Chondrocyte (in vitro differentiated cells): ENCODE measurements at regions not wholly inside any gene's neighbourhood (a gene's known extent, or its start where the extent isn't known, plus 50 kb on each side); places are given as distances from the start of the nearest gene placed in this dataset.

Experiments
- DNase-seq: peaks from one replicate; pipeline ENCODE4 v3.0.0; 2021; ENCODE audit warnings: mixed read lengths, low spot score
- H3K27ac Mint-ChIP-seq: one replicate; pipeline ENCODE4 v1.8.0; 2021; ENCODE audit warnings: mild to moderate bottlenecking, moderate library complexity, mixed read lengths; ENCODE audit not compliant: unreplicated experiment
- H3K27me3 Mint-ChIP-seq: 2 replicates; pipeline ENCODE4 v1.8.0; 2021; ENCODE audit warnings: low read depth, mixed read lengths
- H3K36me3 Mint-ChIP-seq: 2 replicates; pipeline ENCODE4 v1.8.0; 2021; ENCODE audit warnings: low read depth, mixed read lengths
- H3K4me1 Mint-ChIP-seq: 2 replicates; pipeline ENCODE4 v1.8.0; 2021; ENCODE audit warnings: low read depth, mild to moderate bottlenecking, mixed read lengths
- H3K4me3 Mint-ChIP-seq: one replicate; pipeline ENCODE4 v1.8.0; 2021; ENCODE audit warnings: mild to moderate bottlenecking, moderate library complexity, mixed read lengths; ENCODE audit not compliant: unreplicated experiment
- H3K9me3 Mint-ChIP-seq: 2 replicates; pipeline ENCODE4 v1.8.0; 2021; ENCODE audit warnings: low read depth, mixed read lengths
- TF ChIP-seq, protein P1 (sequence below): fragments of 200-600 bp; sonication (generic); IDR thresholded peaks from 2 replicates; pipeline ENCODE4 v1.5.0; 2021; ENCODE audit warnings: antibody characterized with exemption, mild to moderate bottlenecking, moderate library complexity

- H3K27me3 Mint-ChIP-seq: peaks cover 2% of the 10 kb centered on the region
- peaks cover 12% of the 10 kb centered on the region for H3K4me1 Mint-ChIP-seq
- no peaks in the 10 kb centered on the region for H3K9me3 Mint-ChIP-seq
- H3K4me3 Mint-ChIP-seq: no peak overlapping the region
- no peaks in the 10 kb centered on the region for H3K36me3 Mint-ChIP-seq
- no peak overlapping the region for H3K27ac Mint-ChIP-seq
- no peak for DNase-seq
- TF ChIP-seq, protein P1, sequence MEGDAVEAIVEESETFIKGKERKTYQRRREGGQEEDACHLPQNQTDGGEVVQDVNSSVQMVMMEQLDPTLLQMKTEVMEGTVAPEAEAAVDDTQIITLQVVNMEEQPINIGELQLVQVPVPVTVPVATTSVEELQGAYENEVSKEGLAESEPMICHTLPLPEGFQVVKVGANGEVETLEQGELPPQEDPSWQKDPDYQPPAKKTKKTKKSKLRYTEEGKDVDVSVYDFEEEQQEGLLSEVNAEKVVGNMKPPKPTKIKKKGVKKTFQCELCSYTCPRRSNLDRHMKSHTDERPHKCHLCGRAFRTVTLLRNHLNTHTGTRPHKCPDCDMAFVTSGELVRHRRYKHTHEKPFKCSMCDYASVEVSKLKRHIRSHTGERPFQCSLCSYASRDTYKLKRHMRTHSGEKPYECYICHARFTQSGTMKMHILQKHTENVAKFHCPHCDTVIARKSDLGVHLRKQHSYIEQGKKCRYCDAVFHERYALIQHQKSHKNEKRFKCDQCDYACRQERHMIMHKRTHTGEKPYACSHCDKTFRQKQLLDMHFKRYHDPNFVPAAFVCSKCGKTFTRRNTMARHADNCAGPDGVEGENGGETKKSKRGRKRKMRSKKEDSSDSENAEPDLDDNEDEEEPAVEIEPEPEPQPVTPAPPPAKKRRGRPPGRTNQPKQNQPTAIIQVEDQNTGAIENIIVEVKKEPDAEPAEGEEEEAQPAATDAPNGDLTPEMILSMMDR: no peak
These were observed 322.4 kb downstream of the BCL11B start for GRCh38 chr14:98949481-98950135.

DNA sequence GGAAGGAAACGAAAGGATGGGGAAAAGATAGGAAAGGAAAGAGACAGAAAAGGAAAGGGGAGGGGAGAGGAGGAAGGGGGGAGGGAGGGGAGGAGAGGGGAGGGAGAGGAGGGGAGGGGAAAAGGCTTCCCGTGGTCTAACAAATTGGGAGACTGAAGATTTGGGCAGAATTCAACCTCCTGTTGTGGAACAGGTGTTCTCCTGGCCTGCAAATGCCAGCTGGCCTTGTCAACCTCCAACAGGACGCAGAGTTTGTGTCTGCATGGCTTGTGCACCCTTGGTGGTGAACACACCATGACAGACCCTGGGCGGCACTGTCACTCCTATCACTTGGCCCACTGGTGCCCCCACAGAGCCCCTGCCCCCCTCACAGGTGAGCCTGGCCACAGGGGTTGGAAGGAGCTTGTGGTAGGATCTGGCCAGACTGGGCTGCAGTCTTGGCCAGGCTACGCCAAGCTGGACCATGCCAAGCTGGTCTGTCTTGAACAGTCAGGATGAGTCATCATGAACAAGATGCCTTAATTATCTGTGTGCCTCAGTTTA is 321.6 kb downstream of the BCL11B start:
- H3K9me3 Mint-ChIP-seq: no peaks in the 10 kb centered on the region
- H3K27me3 Mint-ChIP-seq: no peaks in the 10 kb centered on the region
- no peak overlapping the region for H3K27ac Mint-ChIP-seq
- no peak for DNase-seq
- no peaks in the 10 kb centered on the region for H3K36me3 Mint-ChIP-seq
- TF ChIP-seq, protein P1: no peak
- H3K4me1 Mint-ChIP-seq: peaks cover 12% of the 10 kb centered on the region
- no peak overlapping the region for H3K4me3 Mint-ChIP-seq

GRCh38 chr14:98951031-98951430 is 321.0 kb downstream of the BCL11B start:
- Mint-ChIP-seq H3K27me3 (peaks cover 4% of the 10 kb centered on the region), H3K9me3 (no peaks in the 10 kb centered on the region), H3K36me3 (peaks cover 2% of the 10 kb centered on the region), H3K4me1 (peaks cover 12% of the 10 kb centered on the region), H3K4me3 (no peak overlapping the region), H3K27ac (no peak overlapping the region)
- TF ChIP-seq, protein P1: no peak
- DNase-seq: no peak

DNA sequence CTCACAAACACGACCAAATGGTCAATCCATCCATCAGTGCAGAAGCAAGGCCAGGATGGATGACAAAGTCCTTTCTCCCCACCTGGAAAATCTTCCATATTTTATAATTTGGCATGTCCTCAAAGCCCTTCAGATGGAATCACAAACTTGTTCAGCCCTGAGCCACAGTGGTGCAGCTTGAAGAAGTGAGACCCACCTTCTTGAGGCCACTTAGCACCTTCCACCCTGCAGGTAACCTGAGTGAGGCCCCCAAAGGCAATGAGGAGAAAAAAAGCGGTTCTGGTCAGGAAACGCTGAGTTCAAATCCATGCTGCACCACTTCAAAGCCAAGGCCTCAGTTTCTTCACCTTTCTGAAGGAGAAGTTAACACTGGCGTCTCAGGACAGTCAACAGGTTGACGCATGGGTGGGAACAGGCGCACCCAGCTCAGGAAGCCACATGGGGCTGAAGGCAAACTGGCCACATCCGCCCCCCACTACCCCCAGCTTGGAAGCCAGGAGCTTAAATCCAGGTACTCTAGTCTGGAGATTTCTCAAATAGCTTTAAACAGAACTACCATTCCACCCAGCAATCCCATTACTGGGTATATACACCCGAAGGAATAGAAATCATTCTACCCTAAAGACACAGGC is 320.4 kb downstream of the BCL11B start:
- TF ChIP-seq, protein P1: no peak
- Mint-ChIP-seq H3K27me3 (peaks cover 5% of the 10 kb centered on the region), H3K36me3 (peaks cover 2% of the 10 kb centered on the region), H3K27ac (no peak overlapping the region), H3K4me1 (peaks cover 12% of the 10 kb centered on the region), H3K4me3 (no peak overlapping the region), H3K9me3 (no peaks in the 10 kb centered on the region)
- no peak for DNase-seq

DNA sequence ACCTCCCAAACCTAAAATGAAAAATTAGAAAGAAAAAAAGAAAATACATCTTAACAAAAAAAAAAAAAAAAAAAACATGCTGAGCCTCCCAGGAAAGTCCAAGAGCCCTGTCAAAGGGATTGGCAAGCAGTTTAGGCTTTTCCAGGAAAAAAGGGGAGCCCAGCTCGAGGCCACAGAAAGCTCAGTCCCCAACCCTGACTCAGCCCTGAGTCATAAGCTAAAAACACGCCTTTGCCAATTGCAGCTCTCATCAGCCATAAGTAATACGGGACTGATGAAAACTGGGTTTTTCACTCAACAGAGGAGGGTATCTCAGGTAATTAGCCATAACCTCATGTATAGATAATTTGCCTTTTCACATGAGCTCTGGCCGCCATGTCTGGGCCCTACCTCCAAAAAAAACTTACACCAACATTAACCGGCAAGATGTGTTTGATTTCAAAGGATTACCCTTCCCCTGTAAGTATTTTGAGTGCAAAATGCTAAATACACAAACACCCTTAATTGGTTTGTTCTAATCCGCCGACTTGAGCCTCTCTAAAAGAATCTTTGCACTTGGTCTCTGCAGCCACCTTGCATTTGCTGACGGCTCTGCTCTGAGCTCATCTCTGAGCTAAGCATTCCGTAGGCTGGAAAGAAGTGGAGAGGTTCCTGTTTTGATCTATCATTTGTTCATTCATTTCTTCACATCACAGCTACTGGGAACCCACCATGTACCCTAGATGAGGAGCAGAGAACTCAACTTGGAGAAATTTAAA is 319.2 kb downstream of the BCL11B start:
- TF ChIP-seq, protein P1: no peak
- peaks cover 2% of the 10 kb centered on the region for H3K36me3 Mint-ChIP-seq
- DNase-seq: no peak
- H3K4me3 Mint-ChIP-seq: no peak overlapping the region
- no peak overlapping the region for H3K27ac Mint-ChIP-seq
- H3K27me3 Mint-ChIP-seq: peaks cover 7% of the 10 kb centered on the region
- no peaks in the 10 kb centered on the region for H3K9me3 Mint-ChIP-seq
- peaks cover 16% of the 10 kb centered on the region for H3K4me1 Mint-ChIP-seq
